Stimulated activated naive CD4-positive, alpha-beta T cell (primary cell): ENCODE measurements at regions not wholly inside any gene's neighbourhood (a gene's known extent, or its start where the extent isn't known, plus 50 kb on each side); places are given as distances from the start of the nearest gene placed in this dataset.

Source experiments
- DNase-seq, 6 experiments: peaks; one replicate each; lab custom pipeline; 2025; lab: John Stamatoyannopoulos, UW

DNA sequence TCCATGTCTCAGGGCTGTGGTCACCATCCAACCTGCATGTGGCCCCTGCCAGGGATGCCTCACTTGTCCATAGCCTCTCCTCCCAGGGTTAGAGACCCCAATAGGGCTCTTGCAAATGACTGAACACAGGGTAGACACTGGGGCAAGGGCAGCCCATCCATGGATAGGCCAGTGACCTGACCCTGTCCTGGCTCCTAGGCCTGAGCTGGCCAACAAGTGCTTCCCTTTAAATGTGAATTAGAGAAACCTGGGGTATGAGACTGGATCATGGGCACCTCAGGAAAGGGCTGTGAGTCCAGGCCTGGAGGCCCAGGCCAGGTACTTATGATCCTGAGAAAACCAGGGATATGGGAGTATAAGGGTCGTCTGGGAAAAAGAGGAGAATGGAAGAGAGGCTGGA lies 64.5 kb downstream of the COPS8 start:
- no peak for DNase-seq

DNA sequence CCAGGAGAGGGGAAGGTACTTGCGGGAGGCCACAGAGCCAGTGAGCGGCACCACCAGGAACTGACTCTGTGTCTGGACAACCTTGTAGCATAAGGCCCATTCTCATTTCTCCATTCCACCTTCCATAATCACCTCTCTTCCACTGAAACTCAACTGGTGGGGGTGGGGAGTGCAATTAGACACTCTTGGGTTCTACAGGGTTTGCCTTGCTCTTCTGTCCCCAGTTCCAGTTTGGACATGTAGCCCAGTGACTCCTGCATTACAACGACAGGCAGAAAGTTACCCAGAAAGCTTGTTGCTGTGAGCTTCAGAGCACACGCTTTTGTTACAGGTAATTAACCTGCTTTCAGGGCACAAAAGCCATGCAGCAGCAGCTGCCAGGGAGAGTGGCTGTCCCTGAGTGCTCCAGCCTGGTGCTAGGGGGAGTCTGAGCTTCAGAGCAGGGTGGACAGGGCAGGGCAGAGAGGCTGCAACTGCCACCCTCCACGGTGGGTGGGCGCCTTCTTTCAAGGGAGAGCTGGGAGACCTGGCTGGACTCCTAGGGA lies 65.2 kb downstream of the COPS8 start:
- DNase-seq: no peak

- no peak for DNase-seq
These were observed 66.7 kb downstream of the COPS8 start for GRCh38 chr2:237152361-237152760.

DNA sequence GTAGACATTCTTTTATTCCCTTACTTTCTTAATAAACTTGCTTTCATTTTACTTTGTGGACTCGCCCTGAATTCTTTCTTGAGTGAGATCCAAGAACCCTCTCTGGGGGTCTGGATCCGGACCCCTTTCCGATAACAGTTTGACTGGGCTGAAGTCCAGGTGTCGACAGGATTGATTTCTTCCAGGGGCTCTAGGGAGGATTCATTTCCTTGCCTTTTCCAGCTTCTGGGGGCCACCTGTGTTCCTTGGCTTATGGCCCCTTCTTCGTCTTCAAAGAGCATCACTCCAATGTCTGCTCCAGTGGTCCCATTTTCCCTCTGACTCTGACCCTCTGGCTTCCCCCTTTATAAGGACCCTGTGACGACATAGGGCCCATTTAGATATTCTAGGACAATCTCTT lies 67.5 kb downstream of the COPS8 start:
- no peak for DNase-seq

DNA sequence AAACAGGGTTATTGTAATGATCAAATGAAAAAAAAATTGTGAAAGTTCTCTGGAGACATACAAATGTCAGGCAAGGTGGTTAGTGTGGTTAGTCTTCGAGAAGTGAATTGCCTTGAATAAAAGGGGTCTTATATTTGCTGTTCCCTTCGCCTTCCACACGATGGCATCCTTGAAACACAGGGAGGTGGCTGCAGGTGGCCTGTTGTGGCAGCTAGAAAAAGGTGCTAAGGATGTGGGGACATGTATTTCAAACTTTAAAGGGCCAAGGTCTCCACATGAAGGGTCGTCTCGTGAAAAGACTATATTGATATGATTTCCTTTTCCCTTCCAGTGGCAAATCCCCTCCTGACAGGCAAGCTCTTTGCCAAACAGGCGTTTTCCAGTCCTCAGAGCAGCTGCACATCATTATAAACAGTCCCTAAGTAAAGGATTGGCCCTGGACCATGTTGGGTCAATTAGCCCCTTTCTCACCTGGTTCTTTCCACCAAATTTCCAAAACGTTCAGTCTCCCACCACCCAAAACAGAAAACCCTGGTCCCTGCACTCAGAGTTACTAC lies 68.5 kb downstream of the COPS8 start:
- DNase-seq: peak; percentile 17 to 69 (median 39)

- DNase-seq: no peak
These were observed 69.5 kb downstream of the COPS8 start for GRCh38 chr2:237154884-237155851.

DNA sequence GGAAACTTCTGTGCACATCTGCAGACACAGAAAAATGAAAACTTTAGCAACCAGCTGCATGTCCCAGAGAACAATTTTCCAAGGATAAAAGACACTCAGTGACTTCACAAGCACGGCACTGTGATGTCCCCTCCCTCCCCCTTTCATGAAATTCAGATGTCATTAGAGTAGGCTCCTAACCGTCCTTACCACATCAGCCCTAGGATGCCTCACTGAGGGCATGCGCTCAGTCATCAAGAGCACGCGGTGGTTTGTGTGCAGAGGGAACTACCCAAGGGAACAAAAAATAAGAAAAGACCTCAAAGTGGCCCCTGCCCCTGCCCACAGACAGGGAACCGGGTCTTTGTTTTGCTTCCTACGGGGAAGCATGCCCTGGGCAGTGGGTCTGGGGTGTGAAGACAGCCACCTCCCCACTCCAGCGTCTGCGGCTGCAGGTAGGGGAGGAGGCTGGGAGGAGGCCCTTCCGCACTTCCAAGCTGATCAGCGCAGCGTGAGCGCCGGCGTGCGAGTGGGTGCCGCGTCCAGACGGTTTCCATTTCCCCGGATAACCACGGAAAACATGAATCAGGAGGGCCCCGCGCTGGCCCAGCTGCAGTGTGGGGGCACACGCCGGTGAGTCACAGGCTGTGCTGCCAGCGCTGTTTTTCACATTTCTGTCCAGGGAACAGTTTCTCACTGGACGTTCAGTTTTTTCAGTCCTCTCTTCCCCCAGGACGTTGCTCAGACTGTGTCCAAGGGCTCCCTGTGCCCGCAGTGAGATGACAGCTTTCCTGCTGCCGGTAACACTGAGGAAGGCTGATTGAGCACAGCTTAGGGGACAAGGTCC lies 70.6 kb downstream of the COPS8 start:
- no peak for DNase-seq

GRCh38 chr2:237156857-237157779 lies 71.4 kb downstream of the COPS8 start:
- no peak for DNase-seq

- DNase-seq: no peak
These were observed 72.1 kb downstream of the COPS8 start for GRCh38 chr2:237157780-237158102.

DNA sequence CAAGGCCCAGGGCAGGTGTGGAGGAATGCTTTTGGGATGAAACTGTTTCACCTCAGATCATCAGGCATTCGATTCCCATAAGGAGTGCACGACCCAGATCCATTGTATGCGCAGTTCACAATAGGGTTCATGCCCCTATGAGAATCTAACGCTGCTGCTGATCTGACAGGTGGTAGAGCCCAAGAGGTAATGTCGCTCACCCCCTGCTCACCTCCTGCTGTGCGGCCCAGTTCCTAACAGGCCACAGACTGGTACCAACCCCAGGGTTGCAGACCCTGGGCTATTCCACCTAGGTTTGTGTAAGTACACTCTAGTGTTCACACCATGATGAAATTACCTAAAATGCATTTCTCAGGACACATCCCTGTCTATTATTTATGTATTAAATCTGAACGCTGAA lies 72.5 kb downstream of the COPS8 start:
- no peak for DNase-seq

GRCh38 chr2:237159006-237159911 lies 73.6 kb downstream of the COPS8 start:
- DNase-seq: no peak

- DNase-seq: no peak
These were observed 74.7 kb downstream of the COPS8 start for GRCh38 chr2:237160271-237160919.

GRCh38 chr2:237161189-237161588 lies 75.5 kb downstream of the COPS8 start:
- DNase-seq: no peak

DNA sequence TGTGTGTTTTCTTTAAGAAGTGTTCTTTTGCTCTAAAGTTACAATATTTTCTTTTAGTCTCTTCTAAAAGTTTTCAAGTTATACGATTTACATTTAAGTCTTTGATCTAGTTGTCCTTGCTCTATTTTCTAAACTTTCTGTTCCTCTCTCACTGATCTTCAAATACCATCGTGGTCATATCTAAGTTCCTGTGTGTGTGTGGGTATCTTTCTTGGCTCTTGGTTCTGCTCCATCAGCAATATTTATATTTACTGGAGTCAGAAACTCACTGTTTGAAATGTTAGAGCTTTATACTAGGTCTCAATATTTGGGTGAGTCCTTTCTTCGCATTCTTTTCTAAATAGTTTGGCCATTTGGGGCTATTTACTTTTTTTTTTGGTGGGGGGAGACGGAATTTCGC lies 77.3 kb downstream of the COPS8 start:
- no peak for DNase-seq

DNA sequence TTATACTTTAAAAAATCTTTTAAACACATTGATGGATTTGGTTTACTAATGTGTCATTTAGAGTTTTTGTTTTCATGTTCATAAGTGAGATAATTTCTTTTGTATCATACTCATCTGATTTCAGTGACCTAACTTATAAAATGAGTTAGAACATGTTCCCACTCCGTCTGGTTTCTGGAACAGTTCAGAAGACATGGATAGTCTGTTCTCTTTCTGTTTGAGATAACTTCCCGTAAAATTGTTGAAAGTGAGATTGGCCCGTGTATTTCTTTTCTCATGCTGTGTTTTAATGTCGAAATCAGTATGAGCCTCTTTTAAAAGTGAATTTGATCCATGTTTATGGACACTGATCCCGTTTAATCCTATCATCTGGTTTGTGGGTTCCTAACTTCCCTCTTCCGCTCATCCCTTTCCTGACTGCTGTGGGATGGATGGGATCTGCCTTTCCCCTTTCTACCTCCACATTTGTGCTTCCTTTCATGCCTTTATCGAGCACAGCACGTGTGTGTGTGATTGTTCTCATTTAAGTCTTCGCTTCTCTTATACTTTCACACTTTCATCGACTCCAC lies 78.9 kb downstream of the COPS8 start:
- DNase-seq: no peak

- no peak for DNase-seq
These were observed 80.0 kb downstream of the COPS8 start for GRCh38 chr2:237165405-237166276.

DNA sequence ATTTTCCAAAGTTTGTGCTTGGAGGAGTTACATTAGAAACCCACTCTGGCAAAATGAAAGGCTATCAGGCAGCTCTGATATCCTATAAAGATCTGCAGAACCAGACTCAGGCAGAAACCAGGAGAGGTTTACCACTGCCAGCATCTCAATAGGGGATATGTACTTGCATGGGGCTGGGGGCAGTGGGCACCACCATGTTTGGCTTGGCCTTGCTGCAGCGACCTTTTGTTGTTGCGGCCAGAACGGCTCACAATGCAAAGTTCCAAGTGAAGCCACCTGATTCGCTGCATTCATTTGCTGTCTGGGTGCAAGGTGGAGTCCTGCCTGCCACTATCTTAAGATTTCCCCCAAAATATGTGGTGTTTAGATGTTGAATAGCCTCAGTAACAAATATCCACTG lies 81.3 kb downstream of the COPS8 start:
- no peak for DNase-seq

- no peak for DNase-seq
These were observed 82.2 kb downstream of the COPS8 start for GRCh38 chr2:237167934-237168333.
